Tongue (tissue), 2 donors: ENCODE measurements at regions not wholly inside any gene's neighbourhood (a gene's known extent, or its start where the extent isn't known, plus 50 kb on each side); places are given as distances from the start of the nearest gene placed in this dataset. TPM values are rescaled to one million over a fixed set of nuclear protein-coding genes. Genes with fewer than 3 reads are reported as not detected.

Experiments
- DNase-seq: peaks from one replicate; pipeline ENCODE4 v3.0.0-alpha.2; 2015
- small RNA-seq: library from RNA; depleted of rRNA; stranded (forward); fragments of <200 nt; gene quantifications from one replicate; pipeline ENCODE3, GENCODE V24; 2014; ENCODE audit warnings: low replicate concordance

- no peak for DNase-seq
These were observed 85.7 kb upstream of the RGS17 start for GRCh38 chr6:153216789-153217188.

DNA sequence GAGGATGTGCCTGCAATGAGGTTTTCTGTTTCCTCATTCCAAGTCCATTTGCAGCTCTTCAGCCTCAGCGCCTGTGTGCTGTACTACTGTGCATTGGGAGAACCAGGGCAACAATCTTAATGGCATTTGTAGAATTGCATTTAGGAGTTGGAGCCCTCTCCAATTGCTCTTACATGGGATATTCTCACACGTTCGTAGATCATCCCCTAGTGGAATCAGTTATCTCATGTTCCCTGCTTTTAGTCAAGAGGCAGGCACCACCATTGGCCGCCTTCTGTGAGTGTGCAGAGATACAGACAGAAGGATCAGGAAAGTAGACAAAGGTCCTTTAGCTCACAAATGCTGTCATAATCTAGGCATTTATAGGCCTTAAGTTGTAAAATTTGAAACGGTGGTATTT lies 84.2 kb upstream of the RGS17 start:
- DNase-seq: no peak

- no peak for DNase-seq
These were observed 83.4 kb upstream of the RGS17 start for GRCh38 chr6:153214436-153214835.

- peak; percentile 11 for DNase-seq
These were observed 79.0 kb upstream of the RGS17 start for GRCh38 chr6:153210083-153210482.

GRCh38 chr6:153208706-153209105 lies 77.6 kb upstream of the RGS17 start:
- DNase-seq: peak; percentile 91

- no peak for DNase-seq
These were observed 76.5 kb upstream of the RGS17 start for GRCh38 chr6:153207617-153208016.

DNA sequence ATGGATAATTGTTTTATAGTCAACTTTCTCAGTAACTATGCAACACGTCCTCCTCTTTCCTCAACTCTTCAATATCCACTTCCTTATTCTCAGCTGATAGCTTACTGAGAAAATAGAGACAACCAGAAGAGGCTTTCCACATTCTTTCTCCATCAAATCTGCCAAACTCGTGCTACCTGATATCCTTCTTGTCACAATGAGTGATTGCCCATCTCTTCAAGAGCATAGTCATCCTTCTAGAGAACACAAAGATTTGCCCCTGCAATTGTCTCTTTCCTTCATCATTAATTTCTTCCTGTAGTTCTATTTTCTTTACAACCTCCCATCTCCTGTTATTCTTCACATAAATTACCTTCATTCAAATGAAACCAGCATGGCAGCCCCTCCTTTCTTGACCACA lies 75.9 kb upstream of the RGS17 start:
- no peak for DNase-seq

DNA sequence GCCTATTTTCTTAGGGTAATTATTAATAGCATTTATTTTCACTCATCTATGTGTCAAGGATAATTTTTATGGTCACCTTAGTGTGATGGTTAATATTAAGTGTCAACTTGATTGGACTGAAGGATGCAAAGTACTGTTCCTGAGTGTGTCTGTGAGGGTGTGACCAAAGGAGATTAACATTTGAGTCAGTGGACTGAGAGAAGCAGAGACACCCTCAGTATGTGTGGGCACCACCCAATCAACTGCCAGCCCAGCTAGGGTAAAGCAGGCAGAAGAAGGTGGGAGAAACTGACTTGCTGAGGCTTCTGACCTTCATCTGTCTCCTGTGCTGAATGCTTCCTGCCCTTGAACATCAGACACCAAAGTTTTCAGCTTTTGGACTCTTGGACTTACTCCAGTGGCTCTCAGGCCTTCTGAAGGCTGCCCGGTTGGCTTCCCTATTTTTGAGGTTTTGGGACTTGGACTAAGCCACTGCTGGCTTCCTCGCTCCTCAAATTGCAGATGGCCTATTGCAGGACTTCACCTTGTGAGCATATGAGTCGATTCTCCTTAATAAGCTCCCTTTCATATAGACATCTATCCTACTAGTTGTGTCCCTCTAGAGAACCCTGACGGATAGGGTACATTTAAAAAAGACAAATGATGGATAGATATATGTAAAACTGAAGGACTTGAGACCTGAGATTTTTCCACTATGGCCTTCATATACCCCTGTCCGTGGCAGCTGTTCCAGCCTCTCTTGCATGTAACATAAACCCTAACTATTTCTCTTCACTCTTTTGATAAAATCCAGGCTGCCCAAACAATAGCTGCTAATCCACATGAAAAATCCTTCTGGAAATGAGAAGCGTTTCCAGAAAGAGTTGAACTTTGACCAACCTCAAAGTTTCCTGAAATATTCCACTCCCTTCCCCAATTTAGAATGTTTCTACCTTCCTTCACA lies 62.1 kb upstream of the RGS17 start:
- peak; percentile 22 for DNase-seq

DNA sequence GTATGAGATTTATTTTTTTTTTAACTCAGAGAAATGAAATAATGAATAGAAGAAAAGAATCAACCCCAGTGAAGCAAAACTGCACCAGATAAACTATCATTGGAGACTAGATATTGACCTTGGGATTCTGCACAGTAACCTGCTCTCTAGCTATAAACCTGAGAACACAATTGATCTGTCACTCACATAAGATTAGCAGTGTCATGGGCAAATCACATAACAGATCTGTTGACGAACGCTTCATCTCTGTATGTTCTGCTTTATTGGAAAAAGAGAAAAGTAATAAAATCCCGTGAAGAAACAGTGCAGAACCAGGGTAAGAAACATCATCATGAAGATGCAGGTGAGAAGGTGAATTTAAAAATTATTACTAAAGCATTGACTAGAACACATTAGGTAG lies 52.8 kb upstream of the RGS17 start:
- no peak for DNase-seq

Small RNAs in the stretch of these regions (small RNA-seq; reads per million reads assigned to genes)
- not detected for gene AL603908.1
- not detected for gene MTND3P20
- not detected for gene MTND4LP20
- not detected for gene RNA5SP225
- not detected for gene RNU6-896P
